Astrocyte (in vitro differentiated cells and primary cell): ENCODE measurements at regions not wholly inside any gene's neighbourhood (a gene's known extent, or its start where the extent isn't known, plus 50 kb on each side); places are given as distances from the start of the nearest gene placed in this dataset.
A peak's percentile ranks its signal among the peaks of the same experiment; 100 is the strongest.

Experiments used
- DNase-seq: peaks from one replicate; pipeline ENCODE4 v3.0.0-alpha.2; 2010; ENCODE audit warnings: low read depth
- FAIRE-seq: peaks from 2 replicates; lab custom pipeline; 2011; peaks lifted over from hg19 to GRCh38; lab: Jason Lieb, UNC
- H2AFZ ChIP-seq: 2 replicates; pipeline ENCODE4 v1.6.0; 2012; ENCODE audit warnings: low read depth, low read length, inconsistent platforms
- H3K27ac ChIP-seq: 2 replicates; pipeline ENCODE4 v1.5.1; 2011; ENCODE audit warnings: low read depth, low read length, inconsistent platforms
- H3K27me3 ChIP-seq: 2 replicates; pipeline ENCODE4 v1.6.0; 2011; ENCODE audit warnings: low read length, inconsistent platforms; ENCODE audit not compliant: insufficient read depth
- H3K36me3 ChIP-seq: 2 replicates; pipeline ENCODE4 v1.5.1; 2011; ENCODE audit warnings: low read length, inconsistent platforms; ENCODE audit not compliant: insufficient read depth
- H3K4me1 ChIP-seq: 2 replicates; pipeline ENCODE4 v1.5.1; 2011; ENCODE audit warnings: low read length, inconsistent platforms; ENCODE audit not compliant: insufficient read depth
- H3K4me2 ChIP-seq: 2 replicates; pipeline ENCODE4 v1.6.0; 2012; ENCODE audit warnings: low read length, inconsistent platforms
- H3K4me3 ChIP-seq: 2 replicates; pipeline ENCODE4 v1.5.1; 2011; ENCODE audit warnings: low read depth, mild to moderate bottlenecking, low read length, inconsistent platforms; ENCODE audit not compliant: insufficient read depth
- H3K79me2 ChIP-seq: 2 replicates; pipeline ENCODE4 v1.6.0; 2012; ENCODE audit warnings: mild to moderate bottlenecking, low read length, inconsistent platforms; ENCODE audit not compliant: insufficient read depth
- H3K9ac ChIP-seq: 2 replicates; pipeline ENCODE4 v1.6.0; 2012; ENCODE audit warnings: mild to moderate bottlenecking, low read length, inconsistent platforms
- H3K9me3 ChIP-seq: 2 replicates; pipeline ENCODE4 v1.5.1; 2012; ENCODE audit warnings: low read depth, mild to moderate bottlenecking, low read length, inconsistent platforms; ENCODE audit not compliant: insufficient read depth
- H4K20me1 ChIP-seq: 2 replicates; pipeline ENCODE4 v1.6.0; 2012; ENCODE audit warnings: low read length, inconsistent platforms; ENCODE audit not compliant: insufficient read depth
- H3K27ac Mint-ChIP-seq: one replicate; pipeline ENCODE4 v1.8.0; 2021; ENCODE audit warnings: mild to moderate bottlenecking, mixed read lengths; ENCODE audit not compliant: unreplicated experiment
- H3K27me3 Mint-ChIP-seq: one replicate; pipeline ENCODE4 v1.8.0; 2021; ENCODE audit warnings: low read depth, mixed read lengths; ENCODE audit not compliant: unreplicated experiment
- H3K36me3 Mint-ChIP-seq: one replicate; pipeline ENCODE4 v1.8.0; 2021; ENCODE audit warnings: low read depth, mixed read lengths; ENCODE audit not compliant: unreplicated experiment
- H3K4me1 Mint-ChIP-seq: one replicate; pipeline ENCODE4 v1.8.0; 2021; ENCODE audit warnings: low read depth, mixed read lengths; ENCODE audit not compliant: unreplicated experiment
- H3K4me3 Mint-ChIP-seq: one replicate; pipeline ENCODE4 v1.8.0; 2021; ENCODE audit warnings: mild to moderate bottlenecking, moderate library complexity, mixed read lengths; ENCODE audit not compliant: unreplicated experiment
- H3K9me3 Mint-ChIP-seq: one replicate; pipeline ENCODE4 v1.8.0; 2021; ENCODE audit warnings: mild to moderate bottlenecking, mixed read lengths; ENCODE audit not compliant: unreplicated experiment
- CTCF ChIP-seq: IDR thresholded peaks from 2 replicates; pipeline ENCODE4 v1.5.1; 2011; ENCODE audit warnings: low read depth, mild to moderate bottlenecking, inconsistent platforms, low read length, moderate library complexity; ENCODE audit not compliant: insufficient read depth
- EZH2 ChIP-seq: IDR thresholded peaks from 2 replicates; pipeline ENCODE4 v1.6.1; 2012; ENCODE audit warnings: mild to moderate bottlenecking, low read length, inconsistent platforms; ENCODE audit not compliant: insufficient read depth

GRCh38 chr18:28834889-28835288 is 658.0 kb upstream of the CDH2 start:
- H3K4me1 Mint-ChIP-seq: peaks cover 7% of the 10 kb centered on the region

GRCh38 chr18:28831908-28832307 is 655.0 kb upstream of the CDH2 start:
- Mint-ChIP-seq H3K9me3 (no peaks in the 10 kb centered on the region), H3K27me3 (no peaks in the 10 kb centered on the region), H3K4me1 (peaks cover 7% of the 10 kb centered on the region), H3K27ac (no peak overlapping the region), H3K36me3 (no peaks in the 10 kb centered on the region), H3K4me3 (no peak overlapping the region)
- Histone ChIP-seq H3K9me3 (no peaks in the 10 kb centered on the region), H3K9ac (no peak overlapping the region), H2AFZ (no peak overlapping the region), H3K27ac (no peak overlapping the region), H3K27me3 (no peaks in the 10 kb centered on the region), H3K4me3 (no peak overlapping the region), H4K20me1 (no peaks in the 10 kb centered on the region), H3K4me2 (no peak overlapping the region), H3K36me3 (no peaks in the 10 kb centered on the region), H3K4me1 (no peaks in the 10 kb centered on the region), H3K79me2 (no peaks in the 10 kb centered on the region)
- TF ChIP-seq CTCF (no peak), EZH2 (no peak)
- DNase-seq (no peak), FAIRE-seq (no peak)

More at GRCh38 chr18:28834889-28835288, 658.0 kb upstream of the CDH2 start:
- H2AFZ ChIP-seq: peak overlapping the region; percentile 23
- no peaks in the 10 kb centered on the region for H3K36me3 Mint-ChIP-seq
- H3K4me3 ChIP-seq: no peak overlapping the region
- TF ChIP-seq EZH2 (no peak), CTCF (no peak)
- H3K79me2 ChIP-seq: no peaks in the 10 kb centered on the region
- FAIRE-seq (peak; percentile 84), DNase-seq (peak; percentile 79)
- peak overlapping the region; percentile 16 for H3K4me2 ChIP-seq
- peak overlapping the region; percentile 6 for H3K27ac ChIP-seq
- H3K4me3 Mint-ChIP-seq: no peak overlapping the region
- no peaks in the 10 kb centered on the region for H3K27me3 Mint-ChIP-seq
- H3K9me3 Mint-ChIP-seq: no peaks in the 10 kb centered on the region
- no peaks in the 10 kb centered on the region for H3K9me3 ChIP-seq
- H3K27me3 ChIP-seq: no peaks in the 10 kb centered on the region
- H4K20me1 ChIP-seq: no peaks in the 10 kb centered on the region
- H3K36me3 ChIP-seq: no peaks in the 10 kb centered on the region
- peak overlapping the region; percentile 3 for H3K27ac Mint-ChIP-seq
- no peaks in the 10 kb centered on the region for H3K4me1 ChIP-seq
- no peak overlapping the region for H3K9ac ChIP-seq

- Mint-ChIP-seq H3K36me3 (no peaks in the 10 kb centered on the region), H3K9me3 (no peaks in the 10 kb centered on the region), H3K4me1 (peaks cover 7% of the 10 kb centered on the region), H3K27me3 (no peaks in the 10 kb centered on the region), H3K4me3 (no peak overlapping the region), H3K27ac (no peak overlapping the region)
- DNase-seq: peak; percentile 49
- H3K4me2 ChIP-seq: no peak overlapping the region
- H3K9me3 ChIP-seq: no peaks in the 10 kb centered on the region
- H4K20me1 ChIP-seq: no peaks in the 10 kb centered on the region
- H3K9ac ChIP-seq: no peak overlapping the region
- H3K4me3 ChIP-seq: no peak overlapping the region
- H2AFZ ChIP-seq: no peak overlapping the region
- H3K79me2 ChIP-seq: no peaks in the 10 kb centered on the region
- H3K27ac ChIP-seq: no peak overlapping the region
- H3K36me3 ChIP-seq: no peaks in the 10 kb centered on the region
- no peaks in the 10 kb centered on the region for H3K4me1 ChIP-seq
- FAIRE-seq: no peak
- no peak for TF ChIP-seq CTCF
- no peak for TF ChIP-seq EZH2
- H3K27me3 ChIP-seq: no peaks in the 10 kb centered on the region
Measured at GRCh38 chr18:28831476-28831875, 654.5 kb upstream of the CDH2 start.
